DMS153 treated with DMSO at 0.1 percent for 48 hours (cell line): ENCODE measurements at regions not wholly inside any gene's neighbourhood (a gene's known extent, or its start where the extent isn't known, plus 50 kb on each side); places are given as distances from the start of the nearest gene placed in this dataset.
"Not testable (repeated sequence)": the region's sequence is repeated elsewhere in the genome, so short reads cannot be mapped to it uniquely, and the experiment has no call there.

Experiments used
- DNase-seq: peaks from one replicate; lab custom pipeline; 2025; ENCODE audit not compliant: unreplicated experiment; lab: John Stamatoyannopoulos, UW

GRCh38 chr10:46645110-46645509 is 66.2 kb downstream of the SYT15 start:
- not testable (repeated sequence) for DNase-seq

- DNase-seq, result not testable (repeated sequence)
Observed at GRCh38 chr10:46646132-46646531, 67.2 kb downstream of the SYT15 start.

GRCh38 chr10:46650967-46651366 is 72.0 kb downstream of the SYT15 start:
- DNase-seq, result not testable (repeated sequence)

- DNase-seq, result not testable (repeated sequence)
Observed at GRCh38 chr10:46657437-46657836, 78.5 kb downstream of the SYT15 start.

GRCh38 chr10:46660027-46660834 is 81.3 kb downstream of the SYT15 start:
- not testable (repeated sequence) for DNase-seq

- not testable (repeated sequence) for DNase-seq
Observed at GRCh38 chr10:46660835-46661164, 81.9 kb downstream of the SYT15 start.

- DNase-seq, result not testable (repeated sequence)
Observed at GRCh38 chr10:46665536-46665935, 86.6 kb downstream of the SYT15 start.

GRCh38 chr10:46668357-46668997 is 89.5 kb downstream of the SYT15 start:
- DNase-seq, result not testable (repeated sequence)

GRCh38 chr10:46677836-46678435 is 99.0 kb downstream of the SYT15 start:
- not testable (repeated sequence) for DNase-seq

- DNase-seq, result not testable (repeated sequence)
Observed at GRCh38 chr10:46691397-46691796, 112.5 kb downstream of the SYT15 start.

- not testable (repeated sequence) for DNase-seq
Observed at GRCh38 chr10:46693218-46693617, 114.3 kb downstream of the SYT15 start.

GRCh38 chr10:46717264-46717663 is 138.3 kb downstream of the SYT15 start:
- DNase-seq, result not testable (repeated sequence)

GRCh38 chr10:46718014-46718413 is 139.1 kb downstream of the SYT15 start:
- DNase-seq, result not testable (repeated sequence)

- DNase-seq, result not testable (repeated sequence)
Observed at GRCh38 chr10:46720386-46720785, 141.5 kb downstream of the SYT15 start.

- DNase-seq, result not testable (repeated sequence)
Observed at GRCh38 chr10:46720811-46721518, 142.0 kb downstream of the SYT15 start.

- not testable (repeated sequence) for DNase-seq
Observed at GRCh38 chr10:46724258-46724657, 145.3 kb downstream of the SYT15 start.

GRCh38 chr10:46728359-46728758 is 149.4 kb downstream of the SYT15 start:
- DNase-seq, result not testable (repeated sequence)

- not testable (repeated sequence) for DNase-seq
Observed at GRCh38 chr10:46730729-46731128, 151.8 kb downstream of the SYT15 start.

- not testable (repeated sequence) for DNase-seq
Observed at GRCh38 chr10:46733635-46734261, 154.8 kb downstream of the SYT15 start.

- not testable (repeated sequence) for DNase-seq
Observed at GRCh38 chr10:46734262-46734642, 155.3 kb downstream of the SYT15 start.

- not testable (repeated sequence) for DNase-seq
Observed at GRCh38 chr10:46739919-46740318, 161.0 kb downstream of the SYT15 start.
